ENCODE measurements at regions not wholly inside any gene's neighbourhood (a gene's known extent, or its start where the extent isn't known, plus 50 kb on each side); places are given as distances from the start of the nearest gene placed in this dataset.

- TF ChIP-seq CTCF (IDR thresholded peaks at IDR 0.05; ENCODE audit: low read depth, low read length) (no peak), MAX (IDR thresholded peaks at IDR 0.05; ENCODE audit: low read depth, low read length) (no peak)
Observed at GRCh38 chr6:4719491-4719890, 56.7 kb upstream of the CDYL start.
